Cardiac fibroblast (primary cell): ENCODE measurements at regions not wholly inside any gene's neighbourhood (a gene's known extent, or its start where the extent isn't known, plus 50 kb on each side); places are given as distances from the start of the nearest gene placed in this dataset.

ENCODE experiments used
- DNase-seq, 2 donors: peaks; one replicate each; pipeline versions ENCODE4 v3.0.0 to v3.0.0-alpha.2; 2010; ENCODE audit warnings: low read depth in 2 of 2
- H3K4me3 ChIP-seq, 2 donors: replicated peaks in 1 of 2; 1 replicate in 1 of 2; 2 replicates in 1 of 2; pipeline ENCODE4 v1.5.1; 2011; ENCODE audit warnings: low read depth in 2 of 2, low read length in 2 of 2, mild to moderate bottlenecking in 2 of 2, moderate library complexity in 1 of 2
- CTCF ChIP-seq: IDR thresholded peaks from one replicate; pipeline ENCODE4 v1.5.1; 2011; ENCODE audit warnings: low read depth, mild to moderate bottlenecking, low read length, inconsistent platforms

DNA sequence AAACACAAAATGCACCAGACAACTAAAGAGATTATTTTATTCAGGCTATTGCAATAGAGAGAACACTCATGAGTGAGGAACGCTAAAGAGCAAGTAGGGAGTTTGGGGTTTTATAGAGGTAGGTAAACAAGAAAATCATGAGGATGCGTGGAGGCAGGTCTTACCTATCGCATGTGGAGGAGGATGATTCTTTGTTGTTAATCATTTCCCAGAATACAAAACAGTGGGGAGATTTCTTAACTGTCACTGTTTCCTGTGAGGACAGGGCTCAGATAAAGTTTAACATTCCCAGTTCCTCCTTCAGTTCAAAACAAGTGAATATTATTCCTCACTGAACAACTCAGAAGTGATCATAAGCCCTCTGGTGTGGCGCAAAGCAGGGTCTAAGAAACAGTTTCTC, 156.1 kb upstream of the MGAT5 start:
- no peak overlapping the region for H3K4me3 ChIP-seq
- TF ChIP-seq CTCF, result no peak
- DNase-seq, result no peak

- H3K4me3 ChIP-seq, result no peak overlapping the region
- DNase-seq, result no peak
- TF ChIP-seq CTCF, result no peak
Observed at GRCh38 chr2:134098321-134098720, 155.6 kb upstream of the MGAT5 start.

DNA sequence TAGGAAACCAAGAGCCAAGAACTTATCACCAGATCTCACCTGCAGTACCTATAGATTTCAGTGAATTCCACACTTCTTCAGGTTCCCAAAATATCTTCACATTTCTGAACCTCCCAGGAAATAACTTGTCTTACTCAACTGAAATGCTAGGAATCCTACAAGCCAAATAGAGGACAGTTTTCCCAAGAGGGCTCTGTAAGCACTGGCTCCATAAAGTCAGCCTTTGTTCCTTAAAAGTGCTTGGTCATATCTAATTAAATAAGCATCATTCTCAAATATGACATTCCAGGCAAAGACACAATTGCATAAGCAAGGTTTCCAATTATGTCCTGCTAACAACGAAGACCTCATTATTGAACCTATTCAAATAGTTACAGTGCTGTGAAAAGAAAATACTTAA, 154.6 kb upstream of the MGAT5 start:
- H3K4me3 ChIP-seq, result no peak overlapping the region
- DNase-seq, result no peak
- no peak for TF ChIP-seq CTCF

DNA sequence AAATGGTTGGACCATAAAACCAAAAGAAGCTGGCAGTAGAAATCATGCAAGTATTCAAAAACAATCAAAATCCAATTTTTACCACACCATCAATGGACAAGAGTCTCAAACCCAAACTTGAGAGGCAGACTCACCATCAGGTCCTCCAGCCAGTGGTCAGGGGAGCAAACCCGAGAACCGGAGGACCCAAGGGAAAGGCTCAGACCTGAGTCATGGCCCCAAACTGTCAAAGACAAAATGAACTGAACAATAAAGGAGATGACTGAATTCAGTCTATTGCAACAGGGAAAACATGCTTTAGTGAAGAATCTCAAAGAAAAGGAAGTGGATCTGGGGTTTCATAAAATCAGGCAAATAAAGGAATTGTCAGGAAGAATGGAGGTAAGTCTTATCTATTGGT, 150.7 kb upstream of the MGAT5 start:
- peak in 1 of 2 donors; percentile 60 for DNase-seq
- no peak overlapping the region for H3K4me3 ChIP-seq
- TF ChIP-seq CTCF, result no peak

GRCh38 chr2:134104754-134105153, 149.1 kb upstream of the MGAT5 start:
- peak in 1 of 2 donors; percentile 19 for DNase-seq
- H3K4me3 ChIP-seq, result no peak overlapping the region
- no peak for TF ChIP-seq CTCF

GRCh38 chr2:134107402-134107801, 146.5 kb upstream of the MGAT5 start:
- no peak overlapping the region for H3K4me3 ChIP-seq
- DNase-seq, result no peak

More at GRCh38 chr2:134107402-134107801, 146.5 kb upstream of the MGAT5 start:
- no peak for TF ChIP-seq CTCF
